D721Med (cell line): ENCODE measurements at regions not wholly inside any gene's neighbourhood (a gene's known extent, or its start where the extent isn't known, plus 50 kb on each side); places are given as distances from the start of the nearest gene placed in this dataset.
"Not testable (repeated sequence)": the region's sequence is repeated elsewhere in the genome, so short reads cannot be mapped to it uniquely, and the experiment has no call there.

Experiments
- DNase-seq: peaks from one replicate; pipeline ENCODE4 v3.0.0; 2011; ENCODE audit warnings: low spot score; ENCODE audit not compliant: insufficient read length
- FAIRE-seq: peaks from 2 replicates; lab custom pipeline; 2011; peaks lifted over from hg19 to GRCh38; lab: Jason Lieb, UNC
- CTCF ChIP-seq: IDR thresholded peaks from 2 replicates; pipeline ENCODE4 v1.5.1; 2012; ENCODE audit warnings: mild to moderate bottlenecking, control low read depth; ENCODE audit not compliant: insufficient read depth; ENCODE audit errors: missing control alignments

DNA sequence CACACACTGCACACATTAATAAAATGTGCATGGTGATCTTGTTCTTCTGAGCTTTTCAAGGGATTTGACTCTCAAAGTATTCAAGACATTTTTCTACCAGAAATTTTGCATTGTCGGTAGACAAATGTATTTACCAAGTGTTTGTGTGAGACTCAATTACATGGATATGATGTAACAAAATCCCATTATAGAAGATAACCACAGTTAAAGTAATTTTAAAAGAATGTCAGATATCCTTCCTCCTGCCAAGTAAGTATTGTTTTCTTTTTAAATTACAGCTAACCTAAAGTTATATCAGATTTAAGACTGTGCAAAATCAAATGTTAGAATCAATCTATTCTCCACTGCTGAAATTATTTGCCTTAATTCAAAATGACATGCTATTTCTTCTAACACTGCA is 1344.5 kb upstream of the CHAC2 start:
- no peak for DNase-seq
- no peak for FAIRE-seq
- no peak for TF ChIP-seq CTCF

- FAIRE-seq, result no peak
- TF ChIP-seq CTCF, result peak; percentile 11
- no peak for DNase-seq
Observed at GRCh38 chr2:52416340-52416739, 1351.3 kb upstream of the CHAC2 start.

DNA sequence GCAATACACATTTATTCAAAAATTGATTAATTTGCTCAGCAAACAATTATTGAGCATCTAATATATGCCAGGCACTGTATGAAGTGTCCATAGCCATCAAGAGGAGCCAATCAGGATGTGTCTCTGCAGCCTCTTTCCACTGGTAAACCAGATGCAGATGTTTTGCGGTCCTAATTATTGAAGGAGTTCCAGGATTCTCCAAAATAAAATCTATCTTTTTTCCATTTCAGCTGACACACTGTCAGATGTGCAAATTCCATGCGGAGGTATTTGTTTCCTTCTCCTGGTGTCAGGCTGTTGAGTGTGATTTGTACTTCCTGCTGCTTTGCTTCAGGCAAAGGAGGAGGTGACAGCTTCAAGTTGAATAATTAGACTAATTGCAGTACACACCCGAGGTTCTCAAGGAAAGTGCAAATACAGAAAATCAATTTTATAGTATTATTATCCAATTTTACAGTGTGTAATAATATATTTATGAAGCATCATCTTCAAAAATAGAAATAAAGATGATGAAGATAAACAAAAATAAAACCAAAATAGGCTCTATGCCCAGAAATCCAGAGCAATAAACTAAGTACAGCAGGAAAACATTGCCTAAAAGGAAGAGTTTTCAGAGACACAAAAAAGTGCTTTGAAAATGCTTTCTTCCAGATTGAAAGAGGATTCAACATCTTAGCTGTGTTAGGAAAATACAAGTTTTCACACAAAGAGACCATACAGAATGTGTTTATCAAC is 1352.9 kb upstream of the CHAC2 start:
- DNase-seq (no peak), FAIRE-seq (peak; percentile 38)
- TF ChIP-seq CTCF, result no peak

- DNase-seq, FAIRE-seq: not testable (repeated sequence)
Observed at GRCh38 chr2:52409308-52410118, 1358.1 kb upstream of the CHAC2 start.

- no peak for TF ChIP-seq CTCF
- FAIRE-seq (no peak), DNase-seq (no peak)
Observed at GRCh38 chr2:52405980-52406379, 1361.6 kb upstream of the CHAC2 start.

DNA sequence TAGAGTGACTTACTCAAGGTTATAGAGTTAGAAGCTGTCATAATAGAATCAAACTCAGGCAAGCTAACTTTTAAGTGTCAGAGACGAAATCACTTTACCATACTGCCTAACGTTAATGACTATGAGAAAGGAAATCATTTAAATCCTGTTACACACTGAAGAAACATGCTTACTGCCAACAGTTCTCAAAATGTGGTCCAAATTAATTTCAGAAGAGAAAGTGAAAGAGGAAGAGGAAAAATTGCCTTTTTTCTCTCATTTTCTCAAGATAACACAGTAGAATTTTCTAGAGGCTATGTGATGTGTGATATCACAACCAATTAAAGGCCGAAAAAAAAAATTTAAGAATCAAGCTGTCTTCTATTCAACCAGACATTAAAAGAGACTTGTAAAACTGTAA is 1362.7 kb upstream of the CHAC2 start:
- no peak for TF ChIP-seq CTCF
- DNase-seq, result no peak
- no peak for FAIRE-seq

- no peak for TF ChIP-seq CTCF
- DNase-seq, result no peak
- FAIRE-seq, result no peak
Observed at GRCh38 chr2:52404046-52404445, 1363.6 kb upstream of the CHAC2 start.
